ENCODE measurements at regions not wholly inside any gene's neighbourhood (a gene's known extent, or its start where the extent isn't known, plus 50 kb on each side); places are given as distances from the start of the nearest gene placed in this dataset.
"Not testable (repeated sequence)": the region's sequence is repeated elsewhere in the genome, so short reads cannot be mapped to it uniquely, and the experiment has no call there.

DNA sequence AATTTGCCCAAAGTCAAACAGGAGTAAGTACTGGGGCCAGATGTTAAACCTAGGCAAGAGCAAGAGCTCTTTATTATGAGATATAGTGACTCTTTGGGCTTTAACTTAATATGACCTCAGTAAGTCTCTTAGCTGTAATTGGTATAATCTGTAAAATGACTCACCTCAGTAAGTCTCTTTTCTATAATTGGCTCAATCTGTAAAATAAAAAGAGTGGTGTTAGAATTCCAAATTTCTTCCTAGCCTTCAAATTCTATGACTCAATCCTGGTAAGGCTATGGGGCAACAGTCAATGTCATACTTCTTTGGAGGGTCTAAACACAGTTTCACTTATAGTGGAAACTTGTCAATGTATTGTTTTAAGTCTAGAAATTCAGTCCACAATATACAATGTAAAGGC is 1608.9 kb upstream of the PIK3C3 start:
- DNase-seq, result no peak

DNA sequence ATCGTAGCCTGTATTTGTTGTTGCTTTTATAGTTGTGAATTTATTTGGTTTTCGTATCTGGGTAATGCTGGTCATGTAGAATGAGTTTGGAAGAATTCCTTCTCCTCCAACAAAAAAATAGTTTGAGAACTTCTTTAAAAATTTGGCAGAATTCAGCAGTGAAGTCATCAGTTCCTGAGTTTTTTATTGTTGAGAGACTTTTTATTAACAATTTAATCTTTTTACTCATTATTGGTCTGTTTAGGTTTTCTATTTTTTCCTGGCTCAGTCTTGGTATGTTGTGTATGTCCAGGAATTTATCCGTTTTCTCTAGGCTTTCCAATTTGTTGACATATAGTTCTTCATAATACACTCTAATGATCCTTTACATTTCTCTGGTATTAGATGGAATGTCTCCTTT is 1613.3 kb upstream of the PIK3C3 start:
- DNase-seq, result no peak

- DNase-seq, result no peak
These were observed 1616.8 kb upstream of the PIK3C3 start for GRCh38 chr18:40338284-40338683.

DNA sequence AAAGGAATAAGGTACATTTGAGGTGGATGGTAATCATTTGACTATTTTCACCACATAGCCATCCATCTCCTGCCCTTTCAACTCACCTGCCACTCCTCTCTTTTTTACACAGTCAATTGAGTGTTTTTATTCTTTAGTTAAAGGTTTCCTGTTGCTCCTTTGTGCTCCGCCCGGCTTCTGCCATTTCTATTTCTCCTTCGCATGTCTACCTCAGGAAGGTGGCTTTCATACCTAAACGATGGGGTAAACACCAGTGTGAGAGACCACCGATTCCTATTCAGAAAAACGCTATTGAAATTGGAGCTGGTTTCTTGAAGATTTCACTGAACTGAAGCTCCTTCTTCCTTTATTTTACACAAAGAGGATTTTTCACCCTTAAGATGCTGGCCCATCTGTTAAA is 1628.0 kb upstream of the PIK3C3 start:
- no peak for DNase-seq

GRCh38 chr18:40325988-40326387 is 1629.0 kb upstream of the PIK3C3 start:
- no peak for DNase-seq

- DNase-seq, result no peak
These were observed 1640.8 kb upstream of the PIK3C3 start for GRCh38 chr18:40314199-40314598.

DNA sequence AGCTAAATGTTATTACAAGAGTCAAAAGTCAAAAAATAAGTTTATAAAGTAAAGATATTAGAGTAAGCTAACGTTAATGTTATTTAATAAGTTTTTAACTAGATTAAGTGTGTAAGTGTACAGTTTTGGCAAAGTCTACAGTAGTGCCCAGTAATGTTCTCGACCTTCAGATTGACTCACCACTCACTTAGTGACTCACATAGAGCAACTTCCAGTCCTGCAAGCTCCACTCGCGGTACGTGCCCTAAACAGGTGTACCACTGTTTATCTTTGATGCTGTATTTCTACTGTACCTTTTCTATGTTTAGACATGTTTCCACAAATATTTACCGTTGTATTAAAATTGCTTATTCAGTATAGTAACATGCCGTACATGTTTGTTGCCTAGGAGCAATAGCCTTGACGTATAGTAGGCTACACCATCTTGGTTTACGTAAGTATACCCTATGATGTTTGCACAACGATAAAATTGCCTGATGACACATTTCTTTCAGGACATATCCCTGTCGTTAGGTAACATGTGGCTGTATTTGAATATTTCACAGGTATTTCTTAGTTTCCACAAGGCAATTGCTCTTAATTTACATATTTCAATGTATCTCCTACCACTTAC is 1641.9 kb upstream of the PIK3C3 start:
- no peak for DNase-seq

DNA sequence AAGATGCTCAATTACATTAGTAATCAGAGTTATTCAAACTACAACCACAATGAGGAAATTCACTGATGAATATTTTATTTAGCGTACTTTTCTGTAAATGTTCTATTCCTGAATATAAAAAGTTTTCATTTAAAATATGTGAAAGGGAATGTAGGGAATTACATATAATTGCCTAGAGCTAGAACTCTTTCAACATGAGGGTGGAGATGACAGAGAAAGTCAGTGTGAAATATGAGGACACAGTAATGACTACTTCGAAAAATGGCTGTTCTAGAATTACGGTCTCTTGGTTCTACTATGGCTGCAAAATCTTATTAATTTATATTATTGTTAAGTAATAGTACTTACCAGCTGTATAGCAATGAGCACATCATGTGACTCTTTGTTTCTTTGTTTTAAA is 1647.4 kb upstream of the PIK3C3 start:
- DNase-seq, result no peak

- no peak for DNase-seq
These were observed 1658.2 kb upstream of the PIK3C3 start for GRCh38 chr18:40296717-40297413.

- DNase-seq, result peak; percentile 5
These were observed 1661.9 kb upstream of the PIK3C3 start for GRCh38 chr18:40292985-40293710.

GRCh38 chr18:40283560-40283959 is 1671.5 kb upstream of the PIK3C3 start:
- no peak for DNase-seq

DNA sequence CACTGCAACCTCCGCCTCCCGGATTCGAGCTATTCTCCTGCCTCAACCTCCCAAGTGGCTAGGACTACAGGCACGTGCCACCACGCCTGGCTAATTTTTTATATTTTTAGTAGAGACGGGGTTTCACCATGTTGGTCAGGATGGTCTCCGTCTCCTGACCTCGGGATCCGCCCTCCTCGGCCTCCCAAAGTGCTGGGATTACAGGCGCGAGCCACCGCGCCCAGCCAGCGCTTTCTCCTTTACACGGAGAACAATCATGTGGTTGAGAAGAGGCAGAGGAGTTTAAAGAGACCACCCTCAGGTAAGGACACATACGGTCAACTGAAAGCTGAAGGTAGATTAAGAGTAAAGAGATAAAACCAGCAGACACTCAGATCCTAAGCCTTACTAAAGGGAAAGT is 1673.7 kb upstream of the PIK3C3 start:
- DNase-seq, result not testable (repeated sequence)

GRCh38 chr18:40274618-40275196 is 1680.3 kb upstream of the PIK3C3 start:
- no peak for DNase-seq

- DNase-seq, result no peak
These were observed 1682.3 kb upstream of the PIK3C3 start for GRCh38 chr18:40272630-40273231.

- peak; percentile 86 for DNase-seq
These were observed 1695.8 kb upstream of the PIK3C3 start for GRCh38 chr18:40259115-40259835.

DNA sequence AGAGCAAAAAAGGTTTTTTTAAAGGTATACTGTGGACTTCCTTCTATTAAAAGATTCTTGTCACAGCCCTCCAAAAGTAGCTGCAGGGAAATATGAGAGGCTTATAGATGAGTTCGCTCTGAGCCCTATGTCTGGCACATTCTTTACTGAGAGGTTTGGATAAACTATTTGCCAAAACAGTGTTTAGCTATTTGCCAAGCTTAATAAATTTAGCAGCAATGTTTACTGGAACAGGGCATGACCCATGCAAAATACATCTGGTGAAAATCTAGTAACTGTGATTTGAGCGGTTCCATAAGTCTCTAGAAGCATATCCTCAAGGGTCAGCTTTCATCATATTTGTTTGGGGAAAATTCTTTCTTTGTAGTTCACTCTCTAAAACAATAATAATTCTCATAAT is 1696.7 kb upstream of the PIK3C3 start:
- peak; percentile 63 for DNase-seq

GRCh38 chr18:40250236-40250635 is 1704.8 kb upstream of the PIK3C3 start:
- peak; percentile 4 for DNase-seq

GRCh38 chr18:40249390-40250080 is 1705.5 kb upstream of the PIK3C3 start:
- no peak for DNase-seq

GRCh38 chr18:40245612-40246011 is 1709.4 kb upstream of the PIK3C3 start:
- not testable (repeated sequence) for DNase-seq

GRCh38 chr18:40243607-40244006 is 1711.4 kb upstream of the PIK3C3 start:
- DNase-seq, result peak; percentile 40

DNA sequence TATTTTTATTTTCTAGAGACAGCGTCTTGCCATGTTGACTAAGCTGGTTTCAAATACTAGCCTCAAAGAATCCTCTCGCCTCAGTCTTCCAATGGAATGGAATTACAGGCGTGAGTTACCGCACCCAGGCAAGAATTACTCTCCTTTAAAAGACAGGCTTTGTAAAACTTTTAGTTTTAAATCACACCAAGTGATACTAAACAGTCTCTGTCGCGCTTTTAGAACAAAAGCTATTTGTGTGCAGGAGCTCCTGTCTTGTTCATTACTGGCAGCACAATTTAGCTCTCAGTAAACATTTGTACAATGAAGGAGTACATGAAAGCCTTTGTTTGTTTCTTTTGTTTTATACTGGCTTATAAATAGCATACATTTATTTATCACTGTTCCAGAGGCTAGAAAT is 1719.2 kb upstream of the PIK3C3 start:
- DNase-seq, result no peak
